Breast epithelium (tissue), 4 donors: ENCODE measurements at regions not wholly inside any gene's neighbourhood (a gene's known extent, or its start where the extent isn't known, plus 50 kb on each side); places are given as distances from the start of the nearest gene placed in this dataset.

Experiments used
- DNase-seq, 2 donors: peaks; one replicate each; pipeline ENCODE4 v3.0.0-alpha.2; 2019; ENCODE audit warnings: low spot score in 2 of 2
- H3K27ac ChIP-seq, 2 donors: fragments of 200-600 bp; sonication (generic) in 1 of 2; one replicate each; pipeline ENCODE4 v1.5.1; 2016 to 2019; ENCODE audit warnings: mild to moderate bottlenecking in 1 of 2
- H3K27me3 ChIP-seq, 2 donors: fragments of 200-600 bp; sonication (generic) in 1 of 2; one replicate each; pipeline versions ENCODE4 v1.5.1 to v1.6.0; 2017 to 2019; ENCODE audit warnings: control low read depth in 1 of 2, mild to moderate bottlenecking in 1 of 2
- H3K36me3 ChIP-seq: fragments of 200-600 bp; one replicate; pipeline ENCODE4 v1.5.1; 2019
- H3K4me1 ChIP-seq, 2 donors: fragments of 200-600 bp; sonication (generic); one replicate each; pipeline ENCODE4 v1.5.1; 2016 to 2019; ENCODE audit warnings: control low read depth in 1 of 2
- H3K4me3 ChIP-seq, 3 donors: fragments of 200-600 bp; sonication (generic); 1 replicate in 2 of 3; 2 replicates in 1 of 3; pipeline ENCODE4 v1.5.1; 2016 to 2019; ENCODE audit warnings: mild to moderate bottlenecking in 3 of 3, moderate library complexity in 2 of 3
- H3K9me3 ChIP-seq, 2 donors: fragments of 200-600 bp; sonication (generic) in 1 of 2; one replicate each; pipeline ENCODE4 v1.5.1; 2016 to 2019; ENCODE audit warnings: control low read depth in 1 of 2
- POLR2A ChIP-seq: fragments of 450-650 bp; IDR thresholded peaks from one replicate; pipeline ENCODE4 v1.6.1; 2016; ENCODE audit warnings: antibody characterized with exemption, mild to moderate bottlenecking, moderate library complexity
- POLR2AphosphoS5 ChIP-seq, 3 donors: sonication (generic); formaldehyde crosslinking; IDR thresholded peaks; one replicate each; pipeline ENCODE4 v1.6.1; 2017; ENCODE audit warnings: antibody characterized with exemption in 3 of 3
- intact Hi-C: fragments of 100-400 bp; cut with DNase I; formaldehyde crosslinking; loops from one replicate; pipeline ENCODE4 v1.15.1; 2023; ENCODE audit warnings: low total_unique reads
- TF ChIP-seq, protein P1 (sequence below), 3 donors: fragments of 450-650 bp; IDR thresholded peaks; one replicate each; pipeline ENCODE4 v1.5.1; 2016 to 2017; ENCODE audit warnings: antibody characterized with exemption in 3 of 3, mild to moderate bottlenecking in 3 of 3, moderate library complexity in 3 of 3

DNA sequence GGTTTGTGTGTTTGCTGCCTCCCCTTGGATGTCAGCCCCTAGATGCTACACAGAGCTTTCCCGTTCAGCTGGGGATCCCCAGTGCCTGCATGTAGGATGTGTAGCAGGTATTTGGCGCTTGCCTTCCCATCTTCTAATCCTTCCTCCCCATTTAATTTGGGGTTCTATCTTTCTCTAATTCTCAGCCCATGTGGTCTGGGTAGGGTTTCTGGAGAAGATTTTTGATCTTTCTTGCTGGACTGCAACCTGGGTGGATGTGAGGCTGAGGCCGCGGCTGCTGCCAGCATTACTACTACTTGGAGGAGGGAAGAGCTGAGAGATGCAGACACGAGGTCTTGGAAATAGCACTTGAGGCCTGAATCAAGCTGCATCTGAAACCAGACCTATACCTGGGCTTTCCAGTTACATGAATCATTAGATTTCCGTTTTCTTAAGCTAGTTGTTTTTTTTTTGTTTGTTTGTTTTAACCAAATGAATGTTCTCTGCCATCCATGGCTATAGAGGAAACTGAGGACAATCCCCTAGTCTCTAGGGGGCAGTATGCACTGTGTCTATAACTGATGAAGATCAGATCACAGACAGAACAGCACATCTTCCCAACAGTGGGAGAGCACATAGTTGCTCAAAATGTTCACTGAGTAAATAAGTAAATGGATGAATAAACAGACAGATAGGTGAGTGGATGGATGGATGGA lies 178.6 kb downstream of the FGF18 start:
- H3K27ac ChIP-seq: no peak overlapping the region
- no peaks in the 10 kb centered on the region for H3K36me3 ChIP-seq
- no peaks in the 10 kb centered on the region for H3K9me3 ChIP-seq
- H3K4me3 ChIP-seq: no peak overlapping the region
- H3K27me3 ChIP-seq: peaks cover 0 to 2% of the 10 kb centered on the region in 2 donors
- intact Hi-C loops: no loop called here
- TF ChIP-seq POLR2AphosphoS5 (IDR thresholded peaks at IDR 0.05) (no peak), POLR2A (no peak)
- TF ChIP-seq, protein P1, sequence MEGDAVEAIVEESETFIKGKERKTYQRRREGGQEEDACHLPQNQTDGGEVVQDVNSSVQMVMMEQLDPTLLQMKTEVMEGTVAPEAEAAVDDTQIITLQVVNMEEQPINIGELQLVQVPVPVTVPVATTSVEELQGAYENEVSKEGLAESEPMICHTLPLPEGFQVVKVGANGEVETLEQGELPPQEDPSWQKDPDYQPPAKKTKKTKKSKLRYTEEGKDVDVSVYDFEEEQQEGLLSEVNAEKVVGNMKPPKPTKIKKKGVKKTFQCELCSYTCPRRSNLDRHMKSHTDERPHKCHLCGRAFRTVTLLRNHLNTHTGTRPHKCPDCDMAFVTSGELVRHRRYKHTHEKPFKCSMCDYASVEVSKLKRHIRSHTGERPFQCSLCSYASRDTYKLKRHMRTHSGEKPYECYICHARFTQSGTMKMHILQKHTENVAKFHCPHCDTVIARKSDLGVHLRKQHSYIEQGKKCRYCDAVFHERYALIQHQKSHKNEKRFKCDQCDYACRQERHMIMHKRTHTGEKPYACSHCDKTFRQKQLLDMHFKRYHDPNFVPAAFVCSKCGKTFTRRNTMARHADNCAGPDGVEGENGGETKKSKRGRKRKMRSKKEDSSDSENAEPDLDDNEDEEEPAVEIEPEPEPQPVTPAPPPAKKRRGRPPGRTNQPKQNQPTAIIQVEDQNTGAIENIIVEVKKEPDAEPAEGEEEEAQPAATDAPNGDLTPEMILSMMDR (IDR thresholded peaks at IDR 0.05): no peak
- H3K4me1 ChIP-seq: no peaks in the 10 kb centered on the region
- no peak for DNase-seq

DNA sequence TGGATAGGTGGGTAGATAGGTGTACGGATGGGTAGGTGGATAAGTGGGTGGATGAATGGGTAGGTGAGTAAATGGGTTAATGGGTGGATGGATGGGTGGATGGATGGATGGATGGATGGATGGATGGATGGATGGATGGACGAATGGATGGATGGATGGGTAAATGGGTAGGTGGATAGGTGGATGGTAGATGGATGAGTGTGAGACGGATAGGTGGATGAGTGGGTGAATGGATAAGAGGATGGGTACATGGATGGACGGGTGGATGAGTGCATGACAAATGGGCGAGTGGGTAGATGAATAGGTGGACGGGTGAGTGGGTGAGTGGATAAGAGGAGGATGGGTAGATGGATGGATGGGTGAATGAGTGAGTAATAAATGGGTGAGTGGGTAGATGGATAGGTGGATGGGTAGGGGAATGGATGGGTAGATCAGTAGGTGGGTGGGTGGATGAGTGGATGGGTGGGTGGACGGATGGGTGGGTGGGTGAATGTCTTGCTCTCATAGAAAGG lies 179.2 kb downstream of the FGF18 start:
- Histone ChIP-seq H3K27ac (no peak overlapping the region), H3K36me3 (no peaks in the 10 kb centered on the region), H3K4me1 (no peaks in the 10 kb centered on the region), H3K4me3 (no peak overlapping the region), H3K9me3 (no peaks in the 10 kb centered on the region), H3K27me3 (peaks cover 0 to 2% of the 10 kb centered on the region in 2 donors)
- intact Hi-C loops: no loop called here
- DNase-seq: no peak
- TF ChIP-seq, protein P1 (IDR thresholded peaks at IDR 0.05): no peak
- no peak for TF ChIP-seq POLR2AphosphoS5 (IDR thresholded peaks at IDR 0.05)
- no peak for TF ChIP-seq POLR2A

DNA sequence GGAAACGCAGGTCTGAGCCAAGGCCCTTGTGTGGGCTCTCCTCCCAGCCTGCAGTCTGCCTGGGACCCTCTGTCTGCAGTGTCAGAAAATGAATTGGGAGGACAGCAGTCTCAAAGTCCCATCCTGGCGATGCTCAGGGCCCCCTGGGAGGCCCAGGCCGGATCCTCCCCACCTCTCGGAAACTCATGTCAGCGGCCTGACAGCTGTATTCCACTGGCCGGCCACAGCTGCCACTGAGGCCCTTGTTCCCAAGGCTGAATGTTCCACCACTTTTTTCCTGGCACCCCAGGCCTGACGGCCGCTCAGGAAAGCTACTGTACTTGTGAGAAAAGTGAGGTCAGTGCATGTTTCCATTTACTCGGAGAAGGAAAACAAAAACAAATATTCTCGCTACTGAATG lies 180.0 kb downstream of the FGF18 start:
- Histone ChIP-seq H3K4me1 (no peaks in the 10 kb centered on the region), H3K9me3 (no peaks in the 10 kb centered on the region), H3K36me3 (no peaks in the 10 kb centered on the region), H3K27me3 (peaks cover 0 to 2% of the 10 kb centered on the region in 2 donors), H3K27ac (no peak overlapping the region), H3K4me3 (no peak overlapping the region)
- no peak for DNase-seq
- intact Hi-C loops: no loop called here
- TF ChIP-seq, protein P1 (IDR thresholded peaks at IDR 0.05): no peak
- TF ChIP-seq POLR2AphosphoS5 (IDR thresholded peaks at IDR 0.05): no peak
- TF ChIP-seq POLR2A: no peak

DNA sequence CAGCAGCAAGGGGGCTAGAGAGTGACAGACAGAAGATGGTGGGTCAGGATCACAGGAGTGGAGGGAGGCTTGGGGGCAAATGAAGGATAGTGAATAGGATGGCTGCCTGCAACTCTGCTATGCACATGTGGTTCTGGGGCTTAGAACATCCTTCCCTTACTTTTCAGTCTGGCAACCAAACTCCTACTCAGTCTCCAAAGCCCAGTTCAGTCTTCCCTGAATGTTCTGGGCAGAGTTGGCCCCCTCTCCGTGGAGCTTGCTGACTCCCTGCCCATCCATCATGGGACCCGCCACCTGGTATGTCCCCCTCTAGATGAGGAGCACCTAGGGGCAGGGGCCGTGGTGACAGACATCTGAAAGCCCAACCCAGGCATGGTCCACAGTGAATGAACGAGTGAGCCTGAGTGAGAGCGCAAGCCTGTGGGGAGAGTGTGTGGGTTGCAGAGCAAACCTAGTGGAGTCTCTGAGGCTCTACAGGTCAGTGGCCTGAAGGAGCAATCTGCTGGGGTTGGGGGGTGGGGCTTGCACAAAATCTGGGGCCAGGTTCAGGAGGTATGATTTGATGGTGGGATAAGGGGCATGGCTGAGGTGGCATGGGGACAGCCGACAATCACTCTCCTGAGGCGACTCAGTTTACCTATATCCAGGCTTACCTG lies 180.6 kb downstream of the FGF18 start:
- intact Hi-C loops: no loop called here
- peaks cover 0 to 6% of the 10 kb centered on the region in 2 donors for H3K9me3 ChIP-seq
- no peak for DNase-seq
- TF ChIP-seq, protein P1 (IDR thresholded peaks at IDR 0.05): no peak
- no peak for TF ChIP-seq POLR2AphosphoS5 (IDR thresholded peaks at IDR 0.05)
- no peak for TF ChIP-seq POLR2A
- H3K4me1 ChIP-seq: no peaks in the 10 kb centered on the region
- no peak overlapping the region for H3K27ac ChIP-seq
- peaks cover 0 to 2% of the 10 kb centered on the region in 2 donors for H3K27me3 ChIP-seq
- no peaks in the 10 kb centered on the region for H3K36me3 ChIP-seq
- no peak overlapping the region for H3K4me3 ChIP-seq

DNA sequence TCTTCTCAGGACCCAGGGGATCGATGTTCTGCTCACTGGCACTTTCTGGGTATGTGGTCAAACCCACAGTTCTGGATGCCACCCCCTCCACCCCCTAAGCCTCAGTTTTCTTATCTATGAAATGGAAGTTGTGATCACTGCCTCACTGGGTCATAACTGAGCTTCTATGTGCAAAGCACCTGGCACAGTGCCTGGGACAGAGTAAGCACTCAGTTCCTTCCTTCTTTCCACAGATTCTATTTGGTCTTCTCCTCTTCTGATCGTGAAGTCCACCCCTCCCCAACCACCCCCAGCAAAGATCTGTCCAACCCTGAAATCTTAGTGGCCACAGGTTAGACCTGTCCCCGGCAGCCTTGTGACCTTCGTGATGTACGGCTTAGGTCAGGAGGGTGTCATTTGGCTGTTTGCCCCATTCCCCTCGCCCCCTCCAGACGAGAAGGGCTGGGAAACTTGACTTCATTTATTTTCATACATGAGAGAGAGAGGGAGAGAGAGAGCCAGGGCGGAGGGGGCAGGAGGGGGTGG lies 181.4 kb downstream of the FGF18 start:
- Histone ChIP-seq H3K27ac (no peak overlapping the region), H3K4me3 (no peak overlapping the region), H3K36me3 (no peaks in the 10 kb centered on the region), H3K9me3 (peaks cover 0 to 6% of the 10 kb centered on the region in 2 donors), H3K27me3 (peaks cover 0 to 2% of the 10 kb centered on the region in 2 donors), H3K4me1 (no peaks in the 10 kb centered on the region)
- intact Hi-C loops: no loop called here
- TF ChIP-seq POLR2A (no peak), POLR2AphosphoS5 (IDR thresholded peaks at IDR 0.05) (no peak)
- TF ChIP-seq, protein P1 (IDR thresholded peaks at IDR 0.05): no peak
- DNase-seq: no peak
